Astrocyte of the spinal cord (primary cell): ENCODE measurements at regions not wholly inside any gene's neighbourhood (a gene's known extent, or its start where the extent isn't known, plus 50 kb on each side); places are given as distances from the start of the nearest gene placed in this dataset.

ENCODE experiments used
- DNase-seq: peaks from one replicate; pipeline ENCODE4 v3.0.0; 2011; ENCODE audit warnings: low read depth, low spot score
- H3K4me3 ChIP-seq: 2 replicates; pipeline ENCODE4 v1.5.1; 2011; ENCODE audit warnings: low read depth, mild to moderate bottlenecking, low read length, moderate library complexity
- CTCF ChIP-seq: IDR thresholded peaks from 2 replicates; pipeline ENCODE4 v1.5.1; 2012; ENCODE audit warnings: low read depth, mild to moderate bottlenecking, low read length, inconsistent platforms
- in situ Hi-C: cut with HindIII; loops from 2 replicates; pipeline ENCODE4 v1.10.0; 2017; ENCODE audit warnings: low sequenced_read_pairs

- TF ChIP-seq CTCF: no peak
- in situ Hi-C loops: no loop called here
- DNase-seq: no peak
- H3K4me3 ChIP-seq: no peak overlapping the region
Measured at GRCh38 chr15:95227235-95227634, 995.9 kb downstream of the MCTP2 start.

GRCh38 chr15:95228856-95229555, 997.6 kb downstream of the MCTP2 start:
- no peak for DNase-seq
- in situ Hi-C loops: no loop called here

GRCh38 chr15:95235033-95235432, 1003.7 kb downstream of the MCTP2 start:
- H3K4me3 ChIP-seq: no peak overlapping the region
- in situ Hi-C loops: no loop called here
- TF ChIP-seq CTCF: no peak

More at GRCh38 chr15:95228856-95229555, 997.6 kb downstream of the MCTP2 start:
- TF ChIP-seq CTCF: no peak
- no peak overlapping the region for H3K4me3 ChIP-seq

GRCh38 chr15:95247071-95247984, 1016.0 kb downstream of the MCTP2 start:
- no peak for TF ChIP-seq CTCF
- DNase-seq: peak; percentile 95
- no peak overlapping the region for H3K4me3 ChIP-seq
- in situ Hi-C loops: no loop called here

More at GRCh38 chr15:95235033-95235432, 1003.7 kb downstream of the MCTP2 start:
- no peak for DNase-seq

GRCh38 chr15:95249524-95249923, 1018.2 kb downstream of the MCTP2 start:
- no peak overlapping the region for H3K4me3 ChIP-seq
- no peak for TF ChIP-seq CTCF
- no peak for DNase-seq
- in situ Hi-C loops: no loop called here

GRCh38 chr15:95252404-95252803, 1021.0 kb downstream of the MCTP2 start:
- in situ Hi-C loops: no loop called here
- peak; percentile 20 for DNase-seq

More at GRCh38 chr15:95252404-95252803, 1021.0 kb downstream of the MCTP2 start:
- TF ChIP-seq CTCF: no peak
- H3K4me3 ChIP-seq: no peak overlapping the region
